ENCODE measurements at regions not wholly inside any gene's neighbourhood (a gene's known extent, or its start where the extent isn't known, plus 50 kb on each side); places are given as distances from the start of the nearest gene placed in this dataset.

DNA sequence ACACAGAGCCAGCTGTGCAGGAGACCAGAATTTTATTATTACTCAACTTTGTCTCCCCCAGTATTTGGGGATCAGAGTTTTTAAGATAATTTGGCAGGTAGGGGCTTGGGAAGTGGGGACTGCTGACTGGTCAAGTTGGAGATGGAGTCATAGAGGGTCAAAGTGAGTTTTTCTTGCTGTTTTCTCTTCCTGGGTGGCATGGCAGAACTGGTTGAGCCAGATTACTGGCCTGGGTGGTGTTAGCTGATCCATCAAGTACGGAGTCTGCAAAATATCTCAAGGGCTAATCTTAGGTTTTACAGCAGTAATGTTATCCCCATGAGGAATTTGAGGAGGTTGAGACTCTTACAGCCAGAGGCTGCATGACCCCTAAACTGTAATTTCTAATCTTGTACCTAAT, 153.5 kb downstream of the OR4C45 start:
- no peaks in the 10 kb centered on the region for H3K79me2 ChIP-seq (ENCODE audit: insufficient read depth, low read length)
- H3K9me3 Mint-ChIP-seq, result peaks cover 83 to 90% of the 10 kb centered on the region in 2 experiments
- TF ChIP-seq, protein P1, sequence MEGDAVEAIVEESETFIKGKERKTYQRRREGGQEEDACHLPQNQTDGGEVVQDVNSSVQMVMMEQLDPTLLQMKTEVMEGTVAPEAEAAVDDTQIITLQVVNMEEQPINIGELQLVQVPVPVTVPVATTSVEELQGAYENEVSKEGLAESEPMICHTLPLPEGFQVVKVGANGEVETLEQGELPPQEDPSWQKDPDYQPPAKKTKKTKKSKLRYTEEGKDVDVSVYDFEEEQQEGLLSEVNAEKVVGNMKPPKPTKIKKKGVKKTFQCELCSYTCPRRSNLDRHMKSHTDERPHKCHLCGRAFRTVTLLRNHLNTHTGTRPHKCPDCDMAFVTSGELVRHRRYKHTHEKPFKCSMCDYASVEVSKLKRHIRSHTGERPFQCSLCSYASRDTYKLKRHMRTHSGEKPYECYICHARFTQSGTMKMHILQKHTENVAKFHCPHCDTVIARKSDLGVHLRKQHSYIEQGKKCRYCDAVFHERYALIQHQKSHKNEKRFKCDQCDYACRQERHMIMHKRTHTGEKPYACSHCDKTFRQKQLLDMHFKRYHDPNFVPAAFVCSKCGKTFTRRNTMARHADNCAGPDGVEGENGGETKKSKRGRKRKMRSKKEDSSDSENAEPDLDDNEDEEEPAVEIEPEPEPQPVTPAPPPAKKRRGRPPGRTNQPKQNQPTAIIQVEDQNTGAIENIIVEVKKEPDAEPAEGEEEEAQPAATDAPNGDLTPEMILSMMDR (conservative IDR thresholded peaks at IDR 0.05), result no peak

More for the DNA sequence above, 153.5 kb downstream of the OR4C45 start:
- no peaks in the 10 kb centered on the region for H3K23me2 ChIP-seq (ENCODE audit: insufficient read length, low read depth, low read length, poor library complexity, severe bottlenecking)
- H2BK5ac ChIP-seq (ENCODE audit: insufficient read length, low read length), result no peak overlapping the region
- H3K27me3 Mint-ChIP-seq (ENCODE audit: low read depth), result no peaks in the 10 kb centered on the region
- H3K14ac ChIP-seq (ENCODE audit: insufficient read depth, low read length), result no peak overlapping the region
- peaks cover 80% of the 10 kb centered on the region for H3K9me3 ChIP-seq (ENCODE audit: control insufficient read depth, low read depth, low read length)
- H2AK5ac ChIP-seq (ENCODE audit: insufficient read length, low read length), result no peak overlapping the region
- H3K27ac Mint-ChIP-seq, result no peak overlapping the region
- H3K23ac ChIP-seq (ENCODE audit: insufficient read length, low read depth, low read length), result no peak overlapping the region
- no CpG with 5 or more reads among the region's 1 CpG for whole genome bisulfite sequencing (ENCODE audit: extremely low coverage, insufficient read length, low lambda C conversion rate)
- H2AFZ ChIP-seq (ENCODE audit: low read length), result no peak overlapping the region
- no peak overlapping the region for H3K56ac ChIP-seq (ENCODE audit: insufficient read length, low read depth, low read length)
- H3T11ph ChIP-seq (ENCODE audit: low read length), result no peak overlapping the region
- H4K91ac ChIP-seq (ENCODE audit: insufficient read length, low read depth, low read length), result no peak overlapping the region
- H3K4me1 ChIP-seq (ENCODE audit: insufficient read depth, low read length), result no peaks in the 10 kb centered on the region
- H4K8ac ChIP-seq (replicated peaks; ENCODE audit: insufficient read length, low read depth, low read length), result no peak overlapping the region
- H2BK15ac ChIP-seq (ENCODE audit: low read depth, low read length), result no peak overlapping the region
- H2BK20ac ChIP-seq (ENCODE audit: low read depth, low read length, poor library complexity, severe bottlenecking), result no peak overlapping the region
- H3K9ac ChIP-seq (ENCODE audit: extremely low read depth, insufficient read length, low read length), result no peak overlapping the region
- H3K18ac ChIP-seq (ENCODE audit: insufficient read length, low read depth, low read length), result no peak overlapping the region
- no peaks in the 10 kb centered on the region for H3K4me1 Mint-ChIP-seq
- no peaks in the 10 kb centered on the region for H3K79me1 ChIP-seq (ENCODE audit: insufficient read depth, low read depth, low read length, poor library complexity, severe bottlenecking)
- DNase-seq, result no peak
- no peak overlapping the region for H3K4me3 Mint-ChIP-seq
- no peak overlapping the region for H3K4ac ChIP-seq (ENCODE audit: low read depth, low read length)
- no peaks in the 10 kb centered on the region for H4K20me1 ChIP-seq (ENCODE audit: control insufficient read depth, insufficient read depth, insufficient read length)
- peaks cover 13 to 29% (median 18%) of the 10 kb centered on the region in 3 experiments; a peak in 6 of 7 replicates for H3K36me3 Mint-ChIP-seq (ENCODE audit: insufficient read depth in 1 of 3, low read depth in 3 of 3)
- no peaks in the 10 kb centered on the region for H3K27me3 ChIP-seq (ENCODE audit: insufficient read depth, low read length)
- no peak overlapping the region for H3K27ac ChIP-seq (ENCODE audit: insufficient read length, low read depth, low read length)
- no peak overlapping the region for H2BK120ac ChIP-seq (ENCODE audit: low read depth, low read length, poor library complexity, severe bottlenecking)
- H4K5ac ChIP-seq (ENCODE audit: insufficient read length, low read depth, low read length), result no peak overlapping the region
- H2BK12ac ChIP-seq (ENCODE audit: insufficient read length, low read depth, low read length), result no peak overlapping the region
- H3K4me2 ChIP-seq (ENCODE audit: insufficient read depth, insufficient read length, low read length), result no peak overlapping the region

Data from H9 (cell line).